Astrocyte of the spinal cord (primary cell): ENCODE measurements at regions not wholly inside any gene's neighbourhood (a gene's known extent, or its start where the extent isn't known, plus 50 kb on each side); places are given as distances from the start of the nearest gene placed in this dataset.
A peak's percentile ranks its signal among the peaks of the same experiment; 100 is the strongest.
"Not testable (repeated sequence)": the region's sequence is repeated elsewhere in the genome, so short reads cannot be mapped to it uniquely, and the experiment has no call there.

Experiments
- DNase-seq: peaks from one replicate; pipeline ENCODE4 v3.0.0; 2011; ENCODE audit warnings: low read depth, low spot score
- H3K4me3 ChIP-seq: 2 replicates; pipeline ENCODE4 v1.5.1; 2011; ENCODE audit warnings: low read depth, mild to moderate bottlenecking, low read length, moderate library complexity
- CTCF ChIP-seq: IDR thresholded peaks from 2 replicates; pipeline ENCODE4 v1.5.1; 2012; ENCODE audit warnings: low read depth, mild to moderate bottlenecking, low read length, inconsistent platforms
- in situ Hi-C: cut with HindIII; loops from 2 replicates; pipeline ENCODE4 v1.10.0; 2017; ENCODE audit warnings: low sequenced_read_pairs

DNA sequence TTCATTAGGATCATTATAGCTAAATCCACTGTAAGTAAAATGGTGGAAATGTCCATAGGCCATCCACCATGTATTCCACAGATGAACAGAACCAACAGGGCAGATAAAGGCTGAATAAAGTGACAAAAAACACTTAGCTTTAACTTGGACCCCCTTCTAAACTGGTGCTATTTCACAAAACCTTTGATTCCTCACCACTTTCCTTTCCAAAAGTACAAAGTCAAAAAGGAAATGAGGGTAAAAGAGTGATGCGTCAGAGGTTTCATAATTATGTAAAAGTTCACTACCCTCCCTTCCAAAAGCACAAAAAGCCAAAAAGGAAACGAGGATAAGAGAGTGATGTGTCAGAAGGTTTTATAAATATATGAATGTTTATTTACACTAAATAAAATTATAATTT lies 172.2 kb downstream of the TBX15 start:
- no peak for TF ChIP-seq CTCF
- in situ Hi-C loops, result no loop called here
- no peak overlapping the region for H3K4me3 ChIP-seq
- DNase-seq, result no peak

GRCh38 chr1:118812555-118812954 lies 175.6 kb downstream of the TBX15 start:
- in situ Hi-C loops, result no loop called here
- DNase-seq, result no peak
- no peak for TF ChIP-seq CTCF
- no peak overlapping the region for H3K4me3 ChIP-seq

GRCh38 chr1:118811156-118811555 lies 177.0 kb downstream of the TBX15 start:
- no peak overlapping the region for H3K4me3 ChIP-seq
- no peak for DNase-seq
- TF ChIP-seq CTCF, result no peak
- in situ Hi-C loops, result no loop called here

DNA sequence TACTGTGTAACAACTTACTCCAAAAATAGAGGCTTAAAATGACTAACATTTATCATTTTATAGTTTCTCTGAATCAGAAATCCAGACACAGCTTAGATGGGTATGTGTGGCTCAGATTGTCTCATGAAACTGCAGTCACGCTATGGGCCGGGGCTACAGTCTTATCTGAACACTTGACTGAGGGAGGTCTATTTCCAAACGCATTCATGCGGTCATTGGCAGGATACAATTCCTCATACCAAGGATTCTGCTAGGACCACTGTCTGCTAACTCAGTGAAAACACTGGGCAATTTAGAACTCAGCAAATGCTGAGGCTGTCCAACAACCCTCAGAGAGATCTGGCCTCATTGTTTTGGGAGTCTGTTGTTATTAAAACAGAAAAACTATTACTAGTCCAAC lies 178.6 kb downstream of the TBX15 start:
- DNase-seq, result no peak
- in situ Hi-C loops, result no loop called here
- TF ChIP-seq CTCF, result no peak
- H3K4me3 ChIP-seq, result no peak overlapping the region

DNA sequence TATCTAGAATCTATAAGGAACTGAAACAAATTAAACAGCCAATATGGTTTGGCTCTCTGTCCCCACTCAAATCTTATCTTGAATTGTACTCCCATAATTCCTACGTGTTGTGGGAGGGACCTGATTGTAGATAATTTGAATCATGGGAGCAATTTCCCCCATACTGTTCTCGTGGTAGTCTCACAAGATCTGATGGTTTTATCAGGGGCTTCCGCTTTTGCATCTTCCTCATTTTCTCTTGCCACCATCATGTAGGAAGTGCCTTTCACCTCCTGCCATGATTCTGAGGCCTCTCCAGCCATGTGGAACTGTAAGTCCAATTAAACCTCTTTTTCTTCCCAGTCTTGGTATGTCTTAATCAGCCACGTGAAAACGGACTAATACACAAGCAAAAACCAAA lies 185.0 kb downstream of the TBX15 start:
- H3K4me3 ChIP-seq, DNase-seq, in situ Hi-C loops: not testable (repeated sequence)

DNA sequence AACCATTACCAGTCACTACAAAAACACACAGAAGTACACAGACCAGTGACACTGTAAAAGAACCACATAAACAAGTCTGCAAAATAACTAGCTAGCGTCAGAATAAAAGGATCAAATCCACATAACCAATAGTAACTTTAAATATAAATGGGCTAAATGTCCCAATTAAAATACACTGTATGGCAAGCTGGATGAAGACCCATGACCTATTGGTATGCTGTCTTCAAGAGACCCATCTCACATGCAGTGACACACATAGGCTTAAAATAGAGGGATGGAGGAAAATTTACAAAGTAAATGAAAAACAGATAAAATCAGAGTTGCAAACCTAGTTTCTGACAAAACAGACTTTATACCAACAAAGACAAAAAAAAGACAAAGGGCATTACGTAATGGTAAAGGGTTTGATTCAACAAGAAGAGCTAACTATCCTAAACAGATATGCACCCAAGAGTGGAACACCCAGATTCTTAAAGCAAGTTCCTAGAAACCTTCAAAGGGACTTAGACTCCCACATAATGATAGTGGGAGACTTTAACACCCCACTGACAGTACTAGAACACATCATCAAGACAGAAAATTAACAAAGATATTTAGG lies 196.9 kb downstream of the TBX15 start:
- no peak for DNase-seq
- no peak for TF ChIP-seq CTCF
- in situ Hi-C loops, result no loop called here
- H3K4me3 ChIP-seq, result no peak overlapping the region

DNA sequence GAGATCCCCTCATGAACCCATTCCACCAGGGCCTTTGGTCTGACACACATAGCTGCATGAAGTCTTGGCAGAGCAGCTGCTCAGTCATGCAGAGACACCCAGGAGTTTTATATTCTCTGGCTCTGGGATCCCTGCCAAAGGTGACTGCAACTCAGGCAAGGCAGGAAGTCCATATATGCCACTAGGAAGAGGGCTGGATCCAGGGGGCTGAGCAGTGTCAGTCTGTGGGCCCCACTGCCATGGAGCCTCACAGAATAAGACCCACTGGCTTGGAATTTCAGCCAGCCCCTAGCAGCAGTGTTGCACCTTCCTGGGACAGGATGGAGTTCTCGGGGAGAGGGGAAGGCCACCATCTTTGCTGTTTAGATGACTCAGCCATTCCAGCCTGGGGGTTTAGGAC lies 199.7 kb downstream of the TBX15 start:
- peak; percentile 62 for DNase-seq
- in situ Hi-C loops, result no loop called here
- H3K4me3 ChIP-seq, result no peak overlapping the region
- TF ChIP-seq CTCF, result no peak
